A673 (cell line): ENCODE measurements at regions not wholly inside any gene's neighbourhood (a gene's known extent, or its start where the extent isn't known, plus 50 kb on each side); places are given as distances from the start of the nearest gene placed in this dataset.

ENCODE experiments used
- EZH2 ChIP-seq: fragments of 200-600 bp; sonication (generic); IDR thresholded peaks from 2 replicates; pipeline ENCODE4 v1.6.1; 2017; ENCODE audit warnings: borderline replicate concordance, low read depth, mild to moderate bottlenecking, mixed read lengths, antibody characterized with exemption, low read length; ENCODE audit not compliant: poor library complexity, severe bottlenecking
- TF ChIP-seq, protein P1 (sequence below): fragments of 300-800, 200-600 bp; sonication (generic); conservative IDR thresholded peaks from 2 replicates; pipeline ENCODE4 v1.5.1; 2017; ENCODE audit warnings: low read depth, mild to moderate bottlenecking, antibody characterized with exemption, low read length, moderate library complexity, mixed read lengths

DNA sequence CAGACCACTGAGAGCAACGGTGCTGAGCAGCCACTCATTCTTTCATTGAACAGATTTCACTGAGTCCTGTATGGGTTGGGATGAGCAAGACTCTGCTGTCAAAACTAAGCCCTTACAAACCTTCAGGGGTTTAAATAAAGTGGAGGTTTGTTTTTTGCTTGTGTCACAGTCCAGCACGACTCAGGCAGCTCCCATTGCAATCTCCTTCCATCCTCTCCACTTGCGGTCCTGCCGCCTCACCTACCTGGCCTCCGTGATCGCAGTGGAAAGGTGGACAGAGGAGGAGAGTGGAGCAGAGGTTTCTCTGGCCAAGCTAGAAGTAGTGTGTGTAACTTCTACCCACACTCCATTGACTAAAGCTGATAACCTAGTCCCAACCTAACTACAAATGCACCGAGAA lies 332.2 kb downstream of the ZNF516 start:
- TF ChIP-seq, protein P1, sequence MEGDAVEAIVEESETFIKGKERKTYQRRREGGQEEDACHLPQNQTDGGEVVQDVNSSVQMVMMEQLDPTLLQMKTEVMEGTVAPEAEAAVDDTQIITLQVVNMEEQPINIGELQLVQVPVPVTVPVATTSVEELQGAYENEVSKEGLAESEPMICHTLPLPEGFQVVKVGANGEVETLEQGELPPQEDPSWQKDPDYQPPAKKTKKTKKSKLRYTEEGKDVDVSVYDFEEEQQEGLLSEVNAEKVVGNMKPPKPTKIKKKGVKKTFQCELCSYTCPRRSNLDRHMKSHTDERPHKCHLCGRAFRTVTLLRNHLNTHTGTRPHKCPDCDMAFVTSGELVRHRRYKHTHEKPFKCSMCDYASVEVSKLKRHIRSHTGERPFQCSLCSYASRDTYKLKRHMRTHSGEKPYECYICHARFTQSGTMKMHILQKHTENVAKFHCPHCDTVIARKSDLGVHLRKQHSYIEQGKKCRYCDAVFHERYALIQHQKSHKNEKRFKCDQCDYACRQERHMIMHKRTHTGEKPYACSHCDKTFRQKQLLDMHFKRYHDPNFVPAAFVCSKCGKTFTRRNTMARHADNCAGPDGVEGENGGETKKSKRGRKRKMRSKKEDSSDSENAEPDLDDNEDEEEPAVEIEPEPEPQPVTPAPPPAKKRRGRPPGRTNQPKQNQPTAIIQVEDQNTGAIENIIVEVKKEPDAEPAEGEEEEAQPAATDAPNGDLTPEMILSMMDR, result no peak
- TF ChIP-seq EZH2, result no peak
